ENCODE measurements at regions not wholly inside any gene's neighbourhood (a gene's known extent, or its start where the extent isn't known, plus 50 kb on each side); places are given as distances from the start of the nearest gene placed in this dataset.

DNA sequence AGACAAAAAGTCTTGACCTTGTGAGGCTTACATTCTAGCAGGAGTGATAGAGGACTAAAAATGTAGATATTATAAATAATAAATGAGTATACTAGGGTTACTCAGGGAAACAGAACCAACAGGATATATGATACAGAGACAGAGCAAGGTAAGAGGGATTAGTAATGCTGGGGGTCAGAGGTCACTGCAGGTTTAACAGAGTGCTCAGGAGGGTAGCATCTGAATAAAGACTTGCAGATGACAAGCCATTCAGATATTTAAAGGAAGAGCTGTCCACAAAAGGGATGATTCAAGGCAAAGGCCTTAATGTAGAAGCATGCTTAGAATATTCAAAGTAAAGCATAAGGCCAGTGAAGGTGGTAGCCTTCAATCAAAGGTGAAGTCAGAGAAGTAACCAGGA, 65.6 kb upstream of the SEMA6A start:
- DNase-seq = no peak

DNA sequence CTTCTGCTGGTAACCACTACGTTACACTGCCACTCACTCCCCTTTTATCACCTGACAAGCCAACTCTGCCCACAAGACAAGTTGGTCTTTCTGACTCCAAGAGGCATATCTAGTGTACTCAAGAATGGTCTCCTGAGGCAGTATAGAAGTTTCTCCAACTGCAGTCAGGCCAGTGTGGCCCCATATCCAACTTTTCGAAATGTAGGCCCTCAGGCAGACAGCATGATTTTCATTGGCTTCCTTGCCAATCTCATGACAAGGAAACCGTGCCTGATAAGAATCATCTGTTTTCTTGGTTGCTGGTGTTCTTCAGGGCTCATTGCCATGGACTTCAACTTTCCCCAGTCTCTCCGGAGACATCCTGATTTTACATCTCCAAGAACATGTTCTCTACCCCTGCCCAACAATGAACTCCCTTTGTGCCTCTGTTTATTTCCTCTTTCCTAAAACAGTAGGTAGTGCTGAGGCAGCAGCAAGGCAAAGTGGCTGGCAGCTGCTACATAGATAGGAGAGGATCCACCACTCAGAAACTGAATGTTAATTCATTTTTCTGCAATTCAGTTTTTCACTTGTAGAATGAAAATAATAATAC, 62.6 kb upstream of the SEMA6A start:
- no peak for DNase-seq

DNA sequence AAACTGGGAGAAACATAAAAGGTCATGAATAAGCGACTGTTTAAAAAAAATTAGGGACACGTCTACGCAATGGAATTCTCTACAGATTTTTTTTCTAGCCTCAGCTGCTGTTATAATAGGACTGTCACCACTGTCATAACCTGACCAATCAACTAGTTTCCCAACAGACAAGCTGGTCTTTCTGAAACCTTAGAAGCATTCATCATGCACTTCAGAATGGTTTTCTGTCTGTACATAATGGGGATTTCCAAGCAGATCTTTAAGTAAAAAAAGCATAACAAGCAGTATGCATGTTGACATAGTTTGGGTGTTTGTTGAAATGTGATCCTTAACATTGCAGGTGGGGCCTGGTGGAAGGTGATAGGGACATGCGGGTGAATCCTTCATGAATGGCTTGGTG, 58.3 kb upstream of the SEMA6A start:
- no peak for DNase-seq

DNA sequence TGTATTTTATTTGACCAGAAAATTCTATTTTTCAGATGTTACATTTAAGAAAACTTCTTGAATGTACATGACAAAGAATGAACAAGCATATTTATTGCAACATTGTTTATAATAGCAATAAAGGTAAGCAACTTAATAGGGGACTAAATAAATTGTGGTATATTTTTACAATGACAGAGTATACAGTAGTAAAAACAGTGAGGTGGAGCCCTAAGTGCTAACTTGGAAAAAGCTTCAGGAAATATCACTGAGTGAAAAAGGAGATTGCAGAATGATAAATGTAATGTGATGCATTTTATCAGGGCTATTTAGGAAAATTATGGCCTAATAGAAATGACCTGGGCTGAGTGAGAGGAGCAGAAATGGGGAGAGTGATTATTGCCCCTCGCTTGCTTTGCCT, 56.5 kb upstream of the SEMA6A start:
- DNase-seq = no peak

DNA sequence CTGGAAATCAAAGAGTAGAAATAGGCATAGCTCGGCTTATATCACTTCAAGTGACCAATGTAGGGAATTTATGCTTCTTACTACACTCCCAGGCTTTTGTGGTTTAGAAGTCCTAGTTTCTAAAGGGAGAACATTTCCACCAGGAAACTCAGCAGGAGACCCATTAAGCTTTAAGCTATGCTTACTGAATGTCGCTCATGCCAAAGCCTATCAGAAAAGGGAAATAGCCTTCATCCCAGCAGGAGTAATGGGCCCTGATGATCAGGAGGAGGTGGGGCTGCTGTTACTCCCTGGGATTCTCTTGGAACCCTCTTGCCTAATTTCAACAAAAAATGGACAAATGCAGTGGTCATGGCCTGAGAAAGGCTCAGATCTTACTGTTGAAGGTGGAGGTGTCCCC, 54.5 kb upstream of the SEMA6A start:
- DNase-seq = no peak

DNA sequence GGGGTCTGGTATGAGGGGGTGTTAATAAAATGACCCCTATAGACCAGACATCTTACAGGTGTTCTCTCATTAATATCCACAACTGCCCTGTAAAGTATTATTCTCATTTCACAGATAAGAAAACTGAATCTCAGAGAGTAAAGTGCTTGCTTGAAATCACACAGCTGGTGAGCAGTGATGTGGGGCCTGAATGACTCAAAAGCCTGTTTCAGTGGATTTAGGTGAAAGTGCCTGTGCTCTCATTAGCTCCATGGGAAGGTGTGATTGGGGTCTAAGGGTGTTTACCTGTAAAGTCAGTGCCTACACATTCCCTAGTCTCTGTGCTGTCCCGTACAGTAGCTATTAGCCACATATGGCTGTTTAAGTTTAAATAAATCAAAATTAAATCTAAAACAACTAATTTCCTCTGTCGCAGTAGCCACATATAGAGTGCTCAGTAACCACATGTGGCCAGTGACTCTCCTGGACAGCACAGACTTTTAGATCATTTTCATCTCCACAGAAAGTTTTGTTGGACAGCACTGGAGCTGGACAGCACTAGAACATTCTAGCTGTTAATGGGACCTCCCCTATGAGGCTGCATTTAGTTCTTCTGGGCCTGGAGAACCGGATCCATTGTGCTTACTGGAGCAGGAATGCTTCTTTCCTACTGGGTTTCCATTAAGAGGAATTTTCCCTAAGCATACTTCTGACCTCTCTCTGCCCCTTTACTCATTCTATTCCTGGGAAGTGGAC, 52.5 kb upstream of the SEMA6A start:
- DNase-seq = no peak

DNA sequence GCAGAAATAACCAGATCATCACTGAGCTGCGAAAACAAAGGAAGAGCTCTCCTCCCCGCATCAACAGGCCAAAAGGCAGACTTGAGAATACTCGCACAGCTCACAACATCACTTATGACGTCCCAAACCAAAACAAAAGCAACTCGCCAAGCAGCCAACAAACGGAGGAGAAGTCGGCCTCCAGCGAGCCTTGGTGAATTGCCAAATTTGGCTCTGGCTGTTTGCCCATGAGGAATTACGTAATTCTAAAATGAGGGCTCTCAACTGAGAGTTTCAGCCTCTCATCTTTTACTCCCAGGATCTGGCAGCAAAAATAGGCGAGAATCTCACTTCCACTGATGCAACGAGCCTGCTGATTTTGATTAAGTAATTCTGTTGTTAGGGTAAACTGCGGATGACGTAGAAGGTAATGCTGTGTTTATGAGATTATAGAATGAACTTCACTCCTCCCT, 51.7 kb upstream of the SEMA6A start:
- peak in 56 of 58 donors; percentile 10 to 94 (median 60) for DNase-seq
